ENCODE measurements at regions not wholly inside any gene's neighbourhood (a gene's known extent, or its start where the extent isn't known, plus 50 kb on each side); places are given as distances from the start of the nearest gene placed in this dataset.
A peak's percentile ranks its signal among the peaks of the same experiment; 100 is the strongest.

- Histone ChIP-seq H3K4me1 (ENCODE audit: control insufficient read depth in 2 of 3, insufficient read depth in 2 of 3, low read depth in 1 of 3, low read length in 3 of 3) (no peaks in the 10 kb centered on the region), H3K4me3 (ENCODE audit: low read length in 3 of 3) (no peak overlapping the region), H3K27ac (ENCODE audit: low read depth in 2 of 2, low read length in 2 of 2) (peak overlapping the region in 1 of 2 donors; percentile 36), H3K36me3 (ENCODE audit: control insufficient read depth in 2 of 3, insufficient read depth in 3 of 3, low read length in 3 of 3) (no peaks in the 10 kb centered on the region), H3K27me3 (ENCODE audit: control insufficient read depth, insufficient read depth, low read length) (no peaks in the 10 kb centered on the region), H3K9me3 (ENCODE audit: control insufficient read depth in 2 of 3, insufficient read depth in 1 of 3, low read length in 3 of 3) (no peaks in the 10 kb centered on the region), H3K9ac (ENCODE audit: low read length in 3 of 3) (no peak overlapping the region)
- DNase-seq (no peak), FAIRE-seq (no peak)
- intact Hi-C loops (cut with DNase I) = no loop called here
- TF ChIP-seq CTCF (IDR thresholded peaks at IDR 0.05; ENCODE audit: borderline replicate concordance, extremely low read depth, insufficient read depth) = no peak
Measured at GRCh38 chr13:97743938-97744337, 209.5 kb upstream of the IPO5 start.

GRCh38 chr13:97746649-97747048 lies 206.8 kb upstream of the IPO5 start:
- Histone ChIP-seq H3K4me3 (ENCODE audit: low read length in 3 of 3) (no peak overlapping the region), H3K9me3 (ENCODE audit: control insufficient read depth in 2 of 3, insufficient read depth in 1 of 3, low read length in 3 of 3) (no peaks in the 10 kb centered on the region), H3K9ac (ENCODE audit: low read length in 3 of 3) (no peak overlapping the region), H3K36me3 (ENCODE audit: control insufficient read depth in 2 of 3, insufficient read depth in 3 of 3, low read length in 3 of 3) (no peaks in the 10 kb centered on the region), H3K4me1 (ENCODE audit: control insufficient read depth in 2 of 3, insufficient read depth in 2 of 3, low read depth in 1 of 3, low read length in 3 of 3) (no peaks in the 10 kb centered on the region), H3K27me3 (ENCODE audit: control insufficient read depth, insufficient read depth, low read length) (no peaks in the 10 kb centered on the region), H3K27ac (ENCODE audit: low read depth in 2 of 2, low read length in 2 of 2) (no peak overlapping the region)
- no peak for DNase-seq
- TF ChIP-seq CTCF (IDR thresholded peaks at IDR 0.05; ENCODE audit: borderline replicate concordance, extremely low read depth, insufficient read depth) = no peak
- intact Hi-C loops (cut with DNase I) = no loop called here
- FAIRE-seq = no peak

- intact Hi-C loops (cut with DNase I) = no loop called here
- no peak overlapping the region for H3K27ac ChIP-seq (ENCODE audit: low read depth in 2 of 2, low read length in 2 of 2)
- H3K4me3 ChIP-seq (ENCODE audit: low read length in 3 of 3) = no peak overlapping the region
- H3K9ac ChIP-seq (ENCODE audit: low read length in 3 of 3) = no peak overlapping the region
- no peaks in the 10 kb centered on the region for H3K4me1 ChIP-seq (ENCODE audit: control insufficient read depth in 2 of 3, insufficient read depth in 2 of 3, low read depth in 1 of 3, low read length in 3 of 3)
- no peak for FAIRE-seq
- DNase-seq = no peak
- no peaks in the 10 kb centered on the region for H3K36me3 ChIP-seq (ENCODE audit: control insufficient read depth in 2 of 3, insufficient read depth in 3 of 3, low read length in 3 of 3)
- no peaks in the 10 kb centered on the region for H3K9me3 ChIP-seq (ENCODE audit: control insufficient read depth in 2 of 3, insufficient read depth in 1 of 3, low read length in 3 of 3)
- TF ChIP-seq CTCF (IDR thresholded peaks at IDR 0.05; ENCODE audit: borderline replicate concordance, extremely low read depth, insufficient read depth) = no peak
- H3K27me3 ChIP-seq (ENCODE audit: control insufficient read depth, insufficient read depth, low read length) = no peaks in the 10 kb centered on the region
Measured at GRCh38 chr13:97749174-97749573, 204.3 kb upstream of the IPO5 start.

GRCh38 chr13:97751477-97751876 lies 202.0 kb upstream of the IPO5 start:
- no peak for FAIRE-seq
- no peaks in the 10 kb centered on the region for H3K4me1 ChIP-seq (ENCODE audit: control insufficient read depth in 2 of 3, insufficient read depth in 2 of 3, low read depth in 1 of 3, low read length in 3 of 3)
- no peak overlapping the region for H3K4me3 ChIP-seq (ENCODE audit: low read length in 3 of 3)
- intact Hi-C loops (cut with DNase I) = no loop called here
- H3K9ac ChIP-seq (ENCODE audit: low read length in 3 of 3) = no peak overlapping the region
- no peak for TF ChIP-seq CTCF (IDR thresholded peaks at IDR 0.05; ENCODE audit: borderline replicate concordance, extremely low read depth, insufficient read depth)
- H3K27me3 ChIP-seq (ENCODE audit: control insufficient read depth, insufficient read depth, low read length) = no peaks in the 10 kb centered on the region
- H3K36me3 ChIP-seq (ENCODE audit: control insufficient read depth in 2 of 3, insufficient read depth in 3 of 3, low read length in 3 of 3) = no peaks in the 10 kb centered on the region
- no peak overlapping the region for H3K27ac ChIP-seq (ENCODE audit: low read depth in 2 of 2, low read length in 2 of 2)
- H3K9me3 ChIP-seq (ENCODE audit: control insufficient read depth in 2 of 3, insufficient read depth in 1 of 3, low read length in 3 of 3) = no peaks in the 10 kb centered on the region
- DNase-seq = peak in 1 of 5 donors; percentile 30

Measured in kidney (tissue), 13 donors.